OCI-LY3 (cell line): ENCODE measurements at regions not wholly inside any gene's neighbourhood (a gene's known extent, or its start where the extent isn't known, plus 50 kb on each side); places are given as distances from the start of the nearest gene placed in this dataset.

Experiments
- H2AFZ ChIP-seq: fragments of 200-600, 300-600 bp; shearing (Covaris generic); 2 replicates; pipeline ENCODE4 v1.6.0; 2014; ENCODE audit warnings: antibody characterized with exemption, low read depth, low read length
- H3K27ac ChIP-seq: fragments of 200-600, 300-600 bp; sonication (generic); 2 replicates; pipeline ENCODE4 v1.5.1; 2014; ENCODE audit warnings: mild to moderate bottlenecking, low read length, moderate library complexity, mixed read lengths
- H3K27me3 ChIP-seq: fragments of 200-600, 300-600 bp; sonication (generic); 2 replicates; pipeline ENCODE4 v1.6.1; 2014; ENCODE audit warnings: low read depth, low read length, mixed read lengths
- H3K36me3 ChIP-seq: fragments of 200-600, 300-600 bp; sonication (generic); replicated peaks from 2 replicates; pipeline ENCODE3; 2014; ENCODE audit warnings: low read depth, low read length, mixed read lengths
- H3K4me1 ChIP-seq: fragments of 300-600, 200-600 bp; sonication (generic); 2 replicates; pipeline ENCODE4 v1.6.1; 2014; ENCODE audit warnings: low read length, mixed read lengths
- H3K4me2 ChIP-seq: fragments of 200-600, 300-600 bp; sonication (generic); 2 replicates; pipeline ENCODE4 v1.6.1; 2014; ENCODE audit warnings: low read length, mixed read lengths
- H3K4me3 ChIP-seq: fragments of 300-600, 200-600 bp; sonication (generic); 2 replicates; pipeline ENCODE4 v1.5.1; 2014; ENCODE audit warnings: antibody characterized with exemption, mild to moderate bottlenecking, low read length, moderate library complexity
- H3K79me2 ChIP-seq: fragments of 300-600, 200-600 bp; shearing (Covaris generic); 2 replicates; pipeline ENCODE4 v1.6.1; 2014; ENCODE audit warnings: mild to moderate bottlenecking, low read length, mixed read lengths
- H3K9ac ChIP-seq: fragments of 300-600, 200-600 bp; shearing (Covaris generic); 2 replicates; pipeline ENCODE4 v1.6.0; 2014; ENCODE audit warnings: mild to moderate bottlenecking, low read length, moderate library complexity
- H3K9me3 ChIP-seq: fragments of 200-600, 300-600 bp; shearing (Covaris generic); 2 replicates; pipeline ENCODE4 v1.6.1; 2014; ENCODE audit warnings: low read length, mixed read lengths; ENCODE audit not compliant: insufficient read depth
- H4K20me1 ChIP-seq: fragments of 200-600, 300-600 bp; sonication (generic); 2 replicates; pipeline ENCODE4 v1.6.1; 2016; ENCODE audit warnings: low read length, mixed read lengths; ENCODE audit not compliant: insufficient read depth
- CTCF ChIP-seq: fragments of 200-600, 300-600 bp; sonication (generic); IDR thresholded peaks from 2 replicates; pipeline ENCODE4 v1.5.1; 2014; ENCODE audit warnings: antibody characterized with exemption, low read length, low read depth
- EZH2phosphoT487 ChIP-seq: fragments of 200-600 bp; shearing (Covaris generic); IDR thresholded peaks from 2 replicates; pipeline ENCODE4 v1.6.1; 2018; ENCODE audit warnings: antibody characterized with exemption, mixed run types, low read depth

- H3K4me2 ChIP-seq = no peak overlapping the region
- H3K9ac ChIP-seq = no peak overlapping the region
- no peaks in the 10 kb centered on the region for H3K9me3 ChIP-seq
- H3K79me2 ChIP-seq = no peaks in the 10 kb centered on the region
- H3K36me3 ChIP-seq = no peaks in the 10 kb centered on the region
- H3K27me3 ChIP-seq = 0 out of 2 replicates have a peak, but pooled peaks cover 3% of the 10 kb centered on the region
- H3K4me1 ChIP-seq = no peaks in the 10 kb centered on the region
- H3K27ac ChIP-seq = no peak overlapping the region
- TF ChIP-seq CTCF (peak; percentile 58), EZH2phosphoT487 (no peak)
- no peak overlapping the region for H3K4me3 ChIP-seq
- H4K20me1 ChIP-seq = no peaks in the 10 kb centered on the region
- H2AFZ ChIP-seq = no peak overlapping the region
Measured at GRCh38 chr4:54433686-54434085, 204.6 kb downstream of the PDGFRA start.

- H3K27me3 ChIP-seq = no peaks in the 10 kb centered on the region
- H4K20me1 ChIP-seq = no peaks in the 10 kb centered on the region
- H3K9me3 ChIP-seq = no peaks in the 10 kb centered on the region
- peak overlapping the region; percentile 98 for H2AFZ ChIP-seq
- no peak overlapping the region for H3K27ac ChIP-seq
- no peaks in the 10 kb centered on the region for H3K36me3 ChIP-seq
- H3K9ac ChIP-seq = peak overlapping the region; percentile 39
- TF ChIP-seq CTCF (no peak), EZH2phosphoT487 (no peak)
- H3K4me1 ChIP-seq = peaks cover 7% of the 10 kb centered on the region
- H3K4me3 ChIP-seq = peak overlapping the region; percentile 73
- peak overlapping the region; percentile 83 for H3K4me2 ChIP-seq
- H3K79me2 ChIP-seq = no peaks in the 10 kb centered on the region
Measured at GRCh38 chr4:54439831-54440243, 210.7 kb downstream of the PDGFRA start.

DNA sequence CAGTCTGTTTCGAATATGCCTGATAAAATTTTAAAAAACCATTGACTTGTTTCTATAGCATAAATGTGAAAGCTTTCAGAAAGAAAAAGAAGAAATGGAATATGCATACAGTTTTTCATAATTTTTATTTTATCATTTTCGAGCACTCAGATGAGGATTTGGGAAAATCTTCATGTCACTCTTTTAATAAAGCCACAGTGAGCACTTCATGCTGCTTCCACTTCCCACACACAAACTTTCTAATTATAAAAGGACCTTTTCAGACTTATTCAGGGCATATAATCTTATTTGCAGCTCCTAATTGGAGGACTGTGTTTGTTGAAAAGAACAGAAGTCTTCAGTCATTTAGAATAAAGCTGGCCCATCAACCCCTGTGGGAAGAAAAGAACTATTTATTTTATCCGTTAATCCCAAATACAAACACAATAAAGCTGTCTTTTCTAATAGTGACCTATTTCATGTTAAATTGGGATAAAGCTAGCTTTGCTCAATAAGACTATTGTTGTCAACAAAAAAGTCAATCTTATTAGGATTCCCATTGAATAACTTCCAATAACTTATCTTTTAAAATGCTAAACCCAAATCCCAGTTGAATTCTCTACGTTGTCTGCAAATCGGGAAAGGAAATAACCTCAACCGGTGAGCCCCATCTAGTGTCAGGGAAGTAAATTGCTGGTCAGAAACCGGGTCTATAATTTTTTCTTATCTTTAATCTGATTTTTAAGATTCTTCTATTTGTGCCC, 211.5 kb downstream of the PDGFRA start:
- H3K4me1 ChIP-seq = peaks cover 7% of the 10 kb centered on the region
- no peaks in the 10 kb centered on the region for H4K20me1 ChIP-seq
- no peaks in the 10 kb centered on the region for H3K9me3 ChIP-seq
- H3K27me3 ChIP-seq = no peaks in the 10 kb centered on the region
- no peak for TF ChIP-seq EZH2phosphoT487
- TF ChIP-seq CTCF = peak; percentile 67
- H3K36me3 ChIP-seq = no peaks in the 10 kb centered on the region
- peak overlapping the region; percentile 73 for H3K4me3 ChIP-seq
- peak overlapping the region; percentile 39 for H3K9ac ChIP-seq
- H3K79me2 ChIP-seq = no peaks in the 10 kb centered on the region
- H3K4me2 ChIP-seq = peak overlapping the region; percentile 83
- peak overlapping the region; percentile 98 for H2AFZ ChIP-seq
- no peak overlapping the region for H3K27ac ChIP-seq

- Histone ChIP-seq H3K79me2 (no peaks in the 10 kb centered on the region), H3K4me3 (no peak overlapping the region), H3K4me2 (no peak overlapping the region), H2AFZ (no peak overlapping the region), H3K36me3 (no peaks in the 10 kb centered on the region), H3K4me1 (no peaks in the 10 kb centered on the region), H3K27ac (no peak overlapping the region), H3K9ac (no peak overlapping the region), H3K27me3 (no peaks in the 10 kb centered on the region), H3K9me3 (no peaks in the 10 kb centered on the region), H4K20me1 (no peaks in the 10 kb centered on the region)
- TF ChIP-seq CTCF (no peak), EZH2phosphoT487 (no peak)
Measured at GRCh38 chr4:54445866-54446265, 211.9 kb upstream of the KIT start.
